GM23338 (cell line): ENCODE measurements at regions not wholly inside any gene's neighbourhood (a gene's known extent, or its start where the extent isn't known, plus 50 kb on each side); places are given as distances from the start of the nearest gene placed in this dataset.
A peak's percentile ranks its signal among the peaks of the same experiment; 100 is the strongest.

Experiments
- ATAC-seq: fragments of 200-7000 bp; cut with Tn5 transposase; 3 replicates; pipeline ENCODE4 v1.9.1; 2020
- DNase-seq: peaks from one replicate; pipeline ENCODE4 v3.0.0-alpha.2; 2015; ENCODE audit warnings: low spot score
- H2AFZ ChIP-seq: fragments of 200-600 bp; sonication (generic); 2 replicates; pipeline ENCODE4 v1.8.0; 2016; ENCODE audit warnings: antibody characterized with exemption, mild to moderate bottlenecking, moderate library complexity
- H3F3A ChIP-seq: fragments of 200-600 bp; sonication (generic); replicated peaks from 2 replicates; pipeline ENCODE4 v1.8.0; 2017; ENCODE audit warnings: antibody characterized with exemption, mixed run types, low read depth
- H3K27ac ChIP-seq: fragments of 200-600 bp; sonication (generic); 2 replicates; pipeline ENCODE4 v1.6.1; 2016; ENCODE audit warnings: low read depth
- H3K27me3 ChIP-seq: fragments of 200-600 bp; sonication (generic); 2 replicates; pipeline ENCODE4 v1.8.0; 2016; ENCODE audit warnings: mild to moderate bottlenecking, mixed run types, moderate library complexity; ENCODE audit not compliant: insufficient read depth
- H3K36me3 ChIP-seq: fragments of 200-600 bp; sonication (generic); 2 replicates; pipeline ENCODE4 v1.8.0; 2016; ENCODE audit warnings: mild to moderate bottlenecking; ENCODE audit not compliant: insufficient read depth
- H3K4me1 ChIP-seq: fragments of 200-600 bp; sonication (generic); 2 replicates; pipeline ENCODE4 v1.8.0; 2016; ENCODE audit warnings: mild to moderate bottlenecking, moderate library complexity; ENCODE audit not compliant: insufficient read depth
- H3K4me2 ChIP-seq: fragments of 200-600 bp; sonication (generic); 2 replicates; pipeline ENCODE4 v1.7.1; 2017; ENCODE audit warnings: mixed run types
- H3K4me3 ChIP-seq: fragments of 200-600 bp; sonication (generic); 2 replicates; pipeline ENCODE4 v1.6.1; 2016; ENCODE audit warnings: mixed run types
- H3K79me2 ChIP-seq: fragments of 200-600 bp; sonication (generic); replicated peaks from 2 replicates; pipeline ENCODE4 v1.8.0; 2017; ENCODE audit warnings: mild to moderate bottlenecking; ENCODE audit not compliant: insufficient read depth
- H3K9me2 ChIP-seq: fragments of 200-600 bp; sonication (generic); 2 replicates; pipeline ENCODE4 v1.8.0; 2017; ENCODE audit not compliant: insufficient read depth
- H4K20me1 ChIP-seq: fragments of 200-600 bp; sonication (generic); replicated peaks from 2 replicates; pipeline ENCODE4 v1.8.0; 2017; ENCODE audit warnings: mild to moderate bottlenecking; ENCODE audit not compliant: insufficient read depth
- H3K27ac Mint-ChIP-seq: 2 replicates; pipeline ENCODE4 v1.8.0; 2020; ENCODE audit warnings: inconsistent platforms, mild to moderate bottlenecking, moderate library complexity, mixed read lengths
- H3K27me3 Mint-ChIP-seq: 3 replicates; pipeline ENCODE4 v1.8.0; 2022; ENCODE audit warnings: low read depth, mild to moderate bottlenecking, moderate library complexity, mixed read lengths, inconsistent platforms; ENCODE audit not compliant: insufficient read depth, poor library complexity
- H3K36me3 Mint-ChIP-seq: 3 replicates; pipeline ENCODE4 v1.8.0; 2021; ENCODE audit warnings: low read depth, mild to moderate bottlenecking, inconsistent platforms, moderate library complexity, mixed read lengths
- H3K4me1 Mint-ChIP-seq: 3 replicates; pipeline ENCODE4 v1.8.0; 2020; ENCODE audit warnings: mild to moderate bottlenecking, inconsistent platforms, mixed read lengths
- H3K4me3 Mint-ChIP-seq: 3 replicates; pipeline ENCODE4 v1.8.0; 2021; ENCODE audit warnings: moderate library complexity, mild to moderate bottlenecking, inconsistent platforms, mixed read lengths
- H3K9me3 Mint-ChIP-seq: 3 replicates; pipeline ENCODE4 v1.8.0; 2020; ENCODE audit warnings: moderate library complexity, mild to moderate bottlenecking, inconsistent platforms, mixed read lengths
- CREB1 ChIP-seq: fragments of 250-450 bp; sonication (Bioruptor Pico); IDR thresholded peaks from 2 replicates; pipeline ENCODE4 v1.5.0; 2020; ENCODE audit warnings: low read depth, mild to moderate bottlenecking, moderate library complexity
- CTCF ChIP-seq, 2 experiments: fragments of 200-600 bp in 1 of 2; sonication (generic) in 1 of 2; conservative IDR thresholded peaks; 2 replicates each; pipeline versions ENCODE4 v1.5.1 to v1.6.1; 2016 to 2017; ENCODE audit warnings: antibody characterized with exemption in 2 of 2, low read depth in 2 of 2, mild to moderate bottlenecking in 2 of 2, moderate library complexity in 1 of 2
- ETS1 ChIP-seq: IDR thresholded peaks from 2 replicates; pipeline ENCODE4 v1.6.1; 2016; ENCODE audit warnings: antibody characterized with exemption
- EZH2 ChIP-seq: fragments of 200-600 bp; sonication (generic); IDR thresholded peaks from one replicate; pipeline ENCODE4 v1.8.0; 2017; ENCODE audit warnings: antibody characterized with exemption, mild to moderate bottlenecking, low read depth; ENCODE audit not compliant: unreplicated experiment
- EZH2phosphoT487 ChIP-seq: fragments of 200-600 bp; sonication (generic); IDR thresholded peaks from one replicate; pipeline ENCODE4 v1.8.1; 2018; ENCODE audit warnings: antibody characterized with exemption; ENCODE audit not compliant: unreplicated experiment
- JUNB ChIP-seq: IDR thresholded peaks from one replicate; pipeline ENCODE4 v1.6.1; 2016; ENCODE audit warnings: antibody characterized with exemption; ENCODE audit not compliant: unreplicated experiment
- NANOG ChIP-seq: IDR thresholded peaks from 2 replicates; pipeline ENCODE4 v1.6.1; 2016; ENCODE audit warnings: antibody characterized with exemption, borderline replicate concordance
- POLR2AphosphoS5 ChIP-seq: IDR thresholded peaks from 2 replicates; pipeline ENCODE4 v1.6.1; 2016; ENCODE audit warnings: antibody characterized with exemption, low read depth
- REST ChIP-seq: IDR thresholded peaks from one replicate; pipeline ENCODE4 v1.6.1; 2018; ENCODE audit warnings: antibody characterized with exemption; ENCODE audit not compliant: unreplicated experiment
- STAT1 ChIP-seq: IDR thresholded peaks from one replicate; pipeline ENCODE4 v1.6.1; 2016; ENCODE audit warnings: antibody characterized with exemption; ENCODE audit not compliant: unreplicated experiment
- ZNF114 ChIP-seq: fragments of 250-450 bp; sonication (Bioruptor Pico); IDR thresholded peaks from 2 replicates; pipeline ENCODE4 v1.5.0; 2020; ENCODE audit warnings: mild to moderate bottlenecking, moderate library complexity
- ZNF331 ChIP-seq: fragments of 250-450 bp; sonication (Bioruptor Pico); IDR thresholded peaks from 2 replicates; pipeline ENCODE4 v1.5.0; 2020; ENCODE audit warnings: low read depth, mild to moderate bottlenecking, moderate library complexity

GRCh38 chr3:109853077-109853731 lies 515.9 kb upstream of the DPPA4 start (continued):
- TF ChIP-seq ETS1 (no peak), ZNF114 (CRISPR knock-in tag) (no peak), EZH2 (no peak), NANOG (no peak), POLR2AphosphoS5 (no peak)

- no peak overlapping the region for H3K4me2 ChIP-seq
- no peak overlapping the region for H2AFZ ChIP-seq
- no peak overlapping the region for H3K27ac ChIP-seq
- H3F3A ChIP-seq: no peaks in the 10 kb centered on the region
- H3K9me2 ChIP-seq: no peaks in the 10 kb centered on the region
- peaks cover 10% of the 10 kb centered on the region; the same call in 1 of the 2 replicates for H3K4me1 ChIP-seq
- no peak overlapping the region for H3K4me3 Mint-ChIP-seq
- H3K27me3 ChIP-seq: no peaks in the 10 kb centered on the region
- H3K4me1 Mint-ChIP-seq: peaks cover 10% of the 10 kb centered on the region
- no peaks in the 10 kb centered on the region for H3K9me3 Mint-ChIP-seq
- no peak overlapping the region for H3K4me3 ChIP-seq
- ATAC-seq (no peak), DNase-seq (no peak)
- H3K27ac Mint-ChIP-seq: peak overlapping the region; percentile 14
- no peaks in the 10 kb centered on the region for H3K27me3 Mint-ChIP-seq
- peaks cover 4% of the 10 kb centered on the region; the same call in 1 of the 3 replicates for H3K36me3 Mint-ChIP-seq
- no peak for TF ChIP-seq ETS1
- no peak for TF ChIP-seq ZNF331 (CRISPR knock-in tag)
- TF ChIP-seq ZNF114 (CRISPR knock-in tag): no peak
- H4K20me1 ChIP-seq: no peaks in the 10 kb centered on the region
- H3K36me3 ChIP-seq: no peaks in the 10 kb centered on the region
- H3K79me2 ChIP-seq: no peaks in the 10 kb centered on the region
Measured at GRCh38 chr3:109863701-109864100, 526.4 kb upstream of the DPPA4 start.

- no peaks in the 10 kb centered on the region for H3K79me2 ChIP-seq
- H2AFZ ChIP-seq: peak overlapping the region; percentile 79; the same call in 1 of the 2 replicates
- no peaks in the 10 kb centered on the region for H3F3A ChIP-seq
- Mint-ChIP-seq H3K27ac (peak overlapping the region; percentile 86), H3K4me1 (peaks cover 10% of the 10 kb centered on the region), H3K36me3 (peaks cover 4% of the 10 kb centered on the region; the same call in 1 of the 3 replicates), H3K4me3 (no peak overlapping the region), H3K9me3 (no peaks in the 10 kb centered on the region), H3K27me3 (no peaks in the 10 kb centered on the region)
- ATAC-seq: no peak
- peaks cover 10% of the 10 kb centered on the region; the same call in 1 of the 2 replicates for H3K4me1 ChIP-seq
- 0 out of 2 replicates have a peak overlapping the region, but pooled peaks have one; percentile 5 for H3K4me2 ChIP-seq
- DNase-seq: no peak
- no peak overlapping the region for H3K4me3 ChIP-seq
- H3K36me3 ChIP-seq: no peaks in the 10 kb centered on the region
- no peaks in the 10 kb centered on the region for H3K9me2 ChIP-seq
- no peaks in the 10 kb centered on the region for H3K27me3 ChIP-seq
- no peak overlapping the region for H3K27ac ChIP-seq
- H4K20me1 ChIP-seq: no peaks in the 10 kb centered on the region
- TF ChIP-seq NANOG (no peak), ETS1 (no peak), JUNB (no peak), EZH2phosphoT487 (no peak), POLR2AphosphoS5 (no peak), ZNF114 (CRISPR knock-in tag) (no peak), REST (no peak), CTCF (conservative IDR thresholded peaks at IDR 0.05; ENCODE audit: low read depth in 2 of 2) (no peak), STAT1 (no peak), ZNF331 (CRISPR knock-in tag) (no peak), CREB1 (CRISPR knock-in tag) (no peak)
Measured at GRCh38 chr3:109864452-109864851, 527.1 kb upstream of the DPPA4 start.
